ENCODE measurements at regions not wholly inside any gene's neighbourhood (a gene's known extent, or its start where the extent isn't known, plus 50 kb on each side); places are given as distances from the start of the nearest gene placed in this dataset.

DNA sequence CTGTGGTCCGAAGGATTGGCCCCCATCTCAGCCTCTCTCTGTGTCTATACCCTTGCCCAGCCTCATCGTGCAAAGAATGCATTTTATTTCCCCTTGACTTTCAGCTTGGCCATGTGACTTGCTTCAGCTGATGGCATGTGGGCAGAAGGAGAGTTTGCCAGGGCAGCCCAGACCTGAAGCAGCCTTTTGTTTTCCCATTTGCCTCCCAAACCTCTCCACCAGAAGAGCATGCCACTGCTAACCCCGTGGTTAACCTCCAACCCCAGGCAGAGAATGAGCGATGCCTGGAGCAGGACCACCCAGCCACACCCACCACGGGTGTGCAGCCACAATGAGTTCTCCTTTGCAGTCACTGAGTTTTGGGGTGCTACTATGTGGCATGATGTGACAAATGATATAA lies 136.4 kb downstream of the SETD4 start:
- Histone ChIP-seq H2AFZ (ENCODE audit: low read length) (no peak overlapping the region), H3K36me3 (replicated peaks; ENCODE audit: insufficient read depth, low read length) (no peaks in the 10 kb centered on the region), H4K20me1 (ENCODE audit: insufficient read depth, low read length) (no peaks in the 10 kb centered on the region), H3K79me2 (ENCODE audit: low read length) (no peaks in the 10 kb centered on the region), H3K9me2 (replicated peaks; ENCODE audit: insufficient read depth, low read length) (no peaks in the 10 kb centered on the region), H3K4me3 (ENCODE audit: low read length) (no peak overlapping the region), H3K9me3 (replicated peaks; ENCODE audit: insufficient read depth, low read length) (no peaks in the 10 kb centered on the region), H3K27me3 (replicated peaks; ENCODE audit: insufficient read depth, low read length) (no peaks in the 10 kb centered on the region), H3K4me2 (ENCODE audit: low read depth, low read length) (no peak overlapping the region), H3F3A (ENCODE audit: insufficient read depth, low read length) (no peaks in the 10 kb centered on the region), H3K9ac (ENCODE audit: low read length) (no peak overlapping the region), H3K4me1 (ENCODE audit: low read length) (no peaks in the 10 kb centered on the region), H3K27ac (ENCODE audit: low read length) (no peak overlapping the region)
- DNase-seq: no peak
- TF ChIP-seq EZH2 (optimal IDR thresholded peaks at IDR 0.05; ENCODE audit: low read depth, low read length): no peak
- TF ChIP-seq, protein P1, sequence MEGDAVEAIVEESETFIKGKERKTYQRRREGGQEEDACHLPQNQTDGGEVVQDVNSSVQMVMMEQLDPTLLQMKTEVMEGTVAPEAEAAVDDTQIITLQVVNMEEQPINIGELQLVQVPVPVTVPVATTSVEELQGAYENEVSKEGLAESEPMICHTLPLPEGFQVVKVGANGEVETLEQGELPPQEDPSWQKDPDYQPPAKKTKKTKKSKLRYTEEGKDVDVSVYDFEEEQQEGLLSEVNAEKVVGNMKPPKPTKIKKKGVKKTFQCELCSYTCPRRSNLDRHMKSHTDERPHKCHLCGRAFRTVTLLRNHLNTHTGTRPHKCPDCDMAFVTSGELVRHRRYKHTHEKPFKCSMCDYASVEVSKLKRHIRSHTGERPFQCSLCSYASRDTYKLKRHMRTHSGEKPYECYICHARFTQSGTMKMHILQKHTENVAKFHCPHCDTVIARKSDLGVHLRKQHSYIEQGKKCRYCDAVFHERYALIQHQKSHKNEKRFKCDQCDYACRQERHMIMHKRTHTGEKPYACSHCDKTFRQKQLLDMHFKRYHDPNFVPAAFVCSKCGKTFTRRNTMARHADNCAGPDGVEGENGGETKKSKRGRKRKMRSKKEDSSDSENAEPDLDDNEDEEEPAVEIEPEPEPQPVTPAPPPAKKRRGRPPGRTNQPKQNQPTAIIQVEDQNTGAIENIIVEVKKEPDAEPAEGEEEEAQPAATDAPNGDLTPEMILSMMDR (IDR thresholded peaks at IDR 0.05; ENCODE audit: low read length): no peak
- no peak for TF ChIP-seq EZH2phosphoT487 (IDR thresholded peaks at IDR 0.05; ENCODE audit: low read length)

GRCh38 chr21:35922618-35923017 lies 137.7 kb downstream of the SETD4 start:
- no peak for TF ChIP-seq EZH2 (optimal IDR thresholded peaks at IDR 0.05; ENCODE audit: low read depth, low read length)
- no peak for TF ChIP-seq EZH2phosphoT487 (IDR thresholded peaks at IDR 0.05; ENCODE audit: low read length)
- no peaks in the 10 kb centered on the region for H3K79me2 ChIP-seq (ENCODE audit: low read length)
- no peaks in the 10 kb centered on the region for H4K20me1 ChIP-seq (ENCODE audit: insufficient read depth, low read length)
- H3K4me1 ChIP-seq (ENCODE audit: low read length): no peaks in the 10 kb centered on the region
- H2AFZ ChIP-seq (ENCODE audit: low read length): no peak overlapping the region
- no peaks in the 10 kb centered on the region for H3K9me3 ChIP-seq (replicated peaks; ENCODE audit: insufficient read depth, low read length)
- no peaks in the 10 kb centered on the region for H3K9me2 ChIP-seq (replicated peaks; ENCODE audit: insufficient read depth, low read length)
- no peak overlapping the region for H3K4me3 ChIP-seq (ENCODE audit: low read length)
- H3K27ac ChIP-seq (ENCODE audit: low read length): no peak overlapping the region
- no peak for DNase-seq
- no peaks in the 10 kb centered on the region for H3K27me3 ChIP-seq (replicated peaks; ENCODE audit: insufficient read depth, low read length)
- no peak overlapping the region for H3K4me2 ChIP-seq (ENCODE audit: low read depth, low read length)
- no peaks in the 10 kb centered on the region for H3K36me3 ChIP-seq (replicated peaks; ENCODE audit: insufficient read depth, low read length)
- H3K9ac ChIP-seq (ENCODE audit: low read length): no peak overlapping the region
- H3F3A ChIP-seq (ENCODE audit: insufficient read depth, low read length): no peaks in the 10 kb centered on the region

GRCh38 chr21:35921471-35921870 lies 138.9 kb downstream of the SETD4 start:
- no peaks in the 10 kb centered on the region for H3K36me3 ChIP-seq (replicated peaks; ENCODE audit: insufficient read depth, low read length)
- no peaks in the 10 kb centered on the region for H3F3A ChIP-seq (ENCODE audit: insufficient read depth, low read length)
- H3K79me2 ChIP-seq (ENCODE audit: low read length): no peaks in the 10 kb centered on the region
- DNase-seq: no peak
- no peak overlapping the region for H3K4me3 ChIP-seq (ENCODE audit: low read length)
- no peaks in the 10 kb centered on the region for H3K4me1 ChIP-seq (ENCODE audit: low read length)
- TF ChIP-seq, protein P1 (IDR thresholded peaks at IDR 0.05; ENCODE audit: low read length): no peak
- no peak for TF ChIP-seq EZH2phosphoT487 (IDR thresholded peaks at IDR 0.05; ENCODE audit: low read length)
- no peak for TF ChIP-seq EZH2 (optimal IDR thresholded peaks at IDR 0.05; ENCODE audit: low read depth, low read length)
- H3K4me2 ChIP-seq (ENCODE audit: low read depth, low read length): no peak overlapping the region
- H3K9me3 ChIP-seq (replicated peaks; ENCODE audit: insufficient read depth, low read length): no peaks in the 10 kb centered on the region
- H3K9me2 ChIP-seq (replicated peaks; ENCODE audit: insufficient read depth, low read length): no peaks in the 10 kb centered on the region
- no peak overlapping the region for H3K27ac ChIP-seq (ENCODE audit: low read length)
- H3K27me3 ChIP-seq (replicated peaks; ENCODE audit: insufficient read depth, low read length): no peaks in the 10 kb centered on the region
- H2AFZ ChIP-seq (ENCODE audit: low read length): no peak overlapping the region
- no peak overlapping the region for H3K9ac ChIP-seq (ENCODE audit: low read length)
- H4K20me1 ChIP-seq (ENCODE audit: insufficient read depth, low read length): no peaks in the 10 kb centered on the region

GRCh38 chr21:35920436-35920835 lies 139.9 kb downstream of the SETD4 start:
- H2AFZ ChIP-seq (ENCODE audit: low read length): no peak overlapping the region
- DNase-seq: no peak
- no peaks in the 10 kb centered on the region for H3K27me3 ChIP-seq (replicated peaks; ENCODE audit: insufficient read depth, low read length)
- TF ChIP-seq, protein P1 (IDR thresholded peaks at IDR 0.05; ENCODE audit: low read length): no peak
- no peak for TF ChIP-seq EZH2 (optimal IDR thresholded peaks at IDR 0.05; ENCODE audit: low read depth, low read length)
- H3K4me3 ChIP-seq (ENCODE audit: low read length): no peak overlapping the region
- H3K4me1 ChIP-seq (ENCODE audit: low read length): no peaks in the 10 kb centered on the region
- H3K27ac ChIP-seq (ENCODE audit: low read length): no peak overlapping the region
- H3K9me3 ChIP-seq (replicated peaks; ENCODE audit: insufficient read depth, low read length): no peaks in the 10 kb centered on the region
- H3K36me3 ChIP-seq (replicated peaks; ENCODE audit: insufficient read depth, low read length): no peaks in the 10 kb centered on the region
- no peak overlapping the region for H3K9ac ChIP-seq (ENCODE audit: low read length)
- no peak overlapping the region for H3K4me2 ChIP-seq (ENCODE audit: low read depth, low read length)
- H3K79me2 ChIP-seq (ENCODE audit: low read length): no peaks in the 10 kb centered on the region
- H3F3A ChIP-seq (ENCODE audit: insufficient read depth, low read length): no peaks in the 10 kb centered on the region
- no peaks in the 10 kb centered on the region for H3K9me2 ChIP-seq (replicated peaks; ENCODE audit: insufficient read depth, low read length)
- H4K20me1 ChIP-seq (ENCODE audit: insufficient read depth, low read length): no peaks in the 10 kb centered on the region
